Medulla oblongata (tissue), 1 donor: ENCODE measurements at regions not wholly inside any gene's neighbourhood (a gene's known extent, or its start where the extent isn't known, plus 50 kb on each side); places are given as distances from the start of the nearest gene placed in this dataset.
"Not testable (repeated sequence)": the region's sequence is repeated elsewhere in the genome, so short reads cannot be mapped to it uniquely, and the experiment has no call there.

Source experiments
- DNase-seq: peaks from one replicate; pipeline ENCODE4 v3.0.0-alpha.2; 2015; ENCODE audit errors: extremely low spot score

DNA sequence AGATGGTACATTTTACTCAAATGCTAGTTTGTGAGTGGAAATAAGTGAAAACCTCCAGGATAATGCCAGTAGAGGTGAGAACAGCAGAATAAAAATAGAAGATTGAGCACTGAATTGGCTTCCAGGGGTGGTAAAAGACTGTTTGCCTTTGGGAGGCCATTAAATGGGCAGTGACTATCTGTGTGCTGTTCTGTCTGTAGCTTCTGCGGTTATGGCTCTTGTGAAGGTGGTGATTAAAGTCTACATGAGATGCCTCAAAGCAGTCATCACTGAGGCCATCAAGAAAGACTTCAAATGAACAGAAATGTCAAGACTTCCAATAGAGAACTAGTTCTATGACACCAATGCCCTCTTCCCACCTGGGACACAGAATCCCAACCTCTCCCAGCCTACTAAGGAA, 108.8 kb downstream of the EFHB start:
- no peak for DNase-seq

DNA sequence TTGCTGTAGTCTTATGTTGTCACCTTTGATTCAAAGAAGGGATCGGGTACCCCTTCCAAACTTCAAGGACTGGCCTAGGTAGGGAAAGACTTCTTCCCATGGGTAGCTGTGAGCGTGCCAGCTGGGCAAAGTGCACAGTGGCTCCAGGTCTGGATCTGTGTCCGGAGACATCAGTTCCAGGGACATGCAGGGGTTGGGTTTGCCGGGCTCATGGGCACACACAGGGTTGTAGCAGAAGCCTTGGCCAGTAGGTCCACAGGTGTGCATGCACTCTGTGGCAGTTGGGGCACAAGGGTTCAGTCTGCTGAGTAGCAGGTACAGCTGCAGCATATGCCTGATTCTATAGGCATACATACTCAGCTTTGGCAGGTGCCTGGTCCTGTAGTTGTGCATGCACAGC, 111.2 kb downstream of the EFHB start:
- no peak for DNase-seq

DNA sequence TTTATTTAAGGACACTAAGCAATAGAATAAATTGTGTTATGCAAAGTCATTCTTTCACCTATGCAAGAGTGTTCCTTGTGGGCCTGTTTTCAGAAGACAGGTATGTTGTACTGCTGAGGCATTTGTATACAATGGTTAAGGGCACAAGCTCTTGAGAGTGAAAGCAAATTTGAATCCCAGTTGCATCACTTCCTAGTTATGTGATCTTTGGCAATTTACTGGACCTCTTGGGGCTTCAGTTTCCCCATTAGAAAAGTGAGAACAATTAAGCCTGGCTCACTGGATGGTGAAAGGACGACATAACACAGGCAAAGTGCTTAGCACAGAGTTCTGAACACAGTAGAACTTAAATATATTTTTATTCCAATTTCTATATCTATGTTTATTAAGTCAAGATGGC, 117.4 kb downstream of the EFHB start:
- no peak for DNase-seq

DNA sequence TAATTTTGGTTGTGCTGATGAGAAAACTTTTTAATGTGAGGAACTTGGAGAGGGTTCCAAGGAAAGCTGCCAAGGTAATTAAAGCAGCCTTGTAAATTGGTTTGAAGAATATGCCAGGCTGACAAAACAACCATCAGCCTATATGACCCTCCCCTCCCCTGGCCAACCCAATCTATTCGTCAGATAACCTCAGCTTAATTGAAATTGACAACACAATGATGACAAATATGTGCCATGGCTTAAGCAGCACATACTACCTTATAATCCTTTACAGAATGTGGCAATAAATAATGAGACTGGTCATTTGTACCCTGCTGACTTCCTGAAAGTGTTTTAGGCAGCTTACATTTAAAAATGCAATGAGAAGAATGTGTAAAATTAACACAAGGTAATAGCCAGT, 118.2 kb downstream of the EFHB start:
- no peak for DNase-seq

DNA sequence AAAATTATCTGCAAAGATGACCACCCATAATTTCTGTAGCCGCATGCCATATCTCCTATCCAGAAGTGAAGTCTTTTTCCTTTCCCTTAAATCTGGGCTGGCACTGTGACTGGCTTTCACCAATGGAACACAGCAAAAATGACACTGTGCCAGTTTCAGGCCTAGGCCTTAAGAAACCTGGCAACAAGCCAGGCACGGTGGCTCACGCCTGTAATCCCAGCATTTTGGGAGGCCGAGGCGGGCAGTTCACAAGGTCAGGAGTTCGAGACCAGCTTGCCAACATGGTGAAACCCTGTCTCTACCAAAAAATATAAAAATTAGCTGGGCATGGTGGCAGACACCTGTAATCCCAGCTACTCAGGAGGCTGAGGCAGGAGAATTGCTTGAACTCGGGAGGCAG, 120.3 kb downstream of the EFHB start:
- not testable (repeated sequence) for DNase-seq

DNA sequence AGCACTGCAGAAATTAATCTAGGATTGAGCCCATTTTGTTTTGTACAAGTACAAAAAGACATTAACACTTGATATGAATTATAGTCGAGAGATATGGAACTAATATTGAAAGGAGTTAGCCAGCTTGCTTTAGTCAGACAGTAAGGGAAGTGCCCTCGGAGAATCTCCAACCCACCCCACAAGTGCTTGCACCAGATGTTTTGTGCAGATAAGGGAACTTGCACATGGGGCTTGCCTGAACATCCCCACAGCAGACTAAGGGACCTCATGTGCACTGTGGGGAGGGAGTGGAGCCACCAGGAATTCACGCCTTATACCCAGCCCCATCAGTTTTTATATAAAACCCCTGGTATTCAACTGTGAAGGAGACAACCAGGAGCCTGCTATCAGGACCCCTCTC, 122.3 kb downstream of the EFHB start:
- DNase-seq, result no peak

DNA sequence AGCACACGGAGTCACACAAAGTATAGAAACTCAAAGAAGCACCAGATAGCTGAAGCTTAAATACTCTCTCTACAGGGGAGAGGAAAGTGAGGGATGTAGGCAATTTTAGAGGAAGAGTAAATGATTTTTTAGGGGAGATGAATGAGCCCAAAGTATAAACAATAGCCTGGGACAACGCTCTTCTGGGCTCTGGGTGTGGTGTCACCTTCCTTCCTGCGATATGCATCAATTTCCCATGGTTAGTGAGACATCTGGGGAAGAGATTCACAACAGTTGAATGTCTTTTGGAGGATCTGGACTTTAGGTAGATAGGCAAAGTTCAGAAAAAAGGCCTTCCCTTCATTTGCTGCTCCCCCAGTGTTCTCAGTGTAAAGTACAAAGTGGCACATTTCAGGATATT, 125.2 kb downstream of the EFHB start:
- DNase-seq, result no peak

DNA sequence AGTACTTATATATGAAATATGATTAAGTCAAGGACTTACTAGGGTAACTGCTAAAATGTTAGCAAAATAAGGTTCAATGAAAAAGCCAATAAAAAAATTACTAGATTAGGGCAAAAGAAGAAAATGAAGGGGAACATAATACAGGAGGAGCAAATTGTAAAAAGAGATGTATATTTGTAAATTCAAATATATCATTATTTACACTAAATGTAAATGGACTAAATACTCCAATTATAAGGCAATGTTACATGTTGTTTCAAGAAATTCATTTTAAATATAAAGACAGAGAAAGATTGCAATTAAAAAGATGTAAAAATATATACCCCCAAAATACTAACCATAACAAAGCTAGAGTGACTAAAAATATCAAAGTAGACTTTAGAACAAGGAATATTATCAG, 134.1 kb downstream of the EFHB start:
- no peak for DNase-seq

DNA sequence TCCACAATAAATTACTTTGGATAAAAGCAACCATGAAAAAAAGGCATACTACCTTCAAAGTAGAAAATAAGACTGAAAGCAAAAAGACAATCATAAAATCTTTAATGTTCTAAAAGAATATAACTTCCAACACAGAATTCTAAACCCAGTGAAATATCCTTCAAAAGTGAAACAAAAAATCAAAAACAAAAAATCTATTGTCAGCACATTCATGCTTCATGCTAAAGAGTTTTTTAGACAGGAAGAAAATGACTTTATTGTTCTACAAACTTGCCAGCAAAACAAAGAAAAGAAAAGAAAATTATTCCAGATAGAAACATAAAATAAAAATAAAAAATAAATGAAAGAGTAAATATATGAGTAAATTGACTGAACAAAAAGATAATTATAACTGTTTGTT, 134.9 kb downstream of the EFHB start:
- no peak for DNase-seq

DNA sequence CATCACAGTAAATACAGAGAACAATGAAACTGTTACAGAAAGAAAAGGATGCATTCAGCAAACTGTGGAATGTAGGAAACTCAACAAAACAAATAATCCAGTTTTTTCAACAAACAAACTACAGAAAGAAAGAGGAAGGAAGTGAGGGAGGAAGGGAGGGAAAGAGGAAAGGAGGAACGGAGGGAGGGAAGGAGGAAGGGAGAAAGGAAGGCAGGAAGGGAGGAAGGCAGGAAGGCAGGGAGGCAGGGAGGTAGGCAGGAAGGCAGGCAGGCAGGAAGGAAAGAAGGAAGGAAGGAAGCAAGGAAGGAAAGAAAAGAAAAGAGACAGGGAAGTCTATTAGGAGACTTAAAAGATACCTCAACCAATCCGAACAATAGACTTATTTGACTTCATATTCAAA, 135.7 kb downstream of the EFHB start:
- DNase-seq, result no peak

DNA sequence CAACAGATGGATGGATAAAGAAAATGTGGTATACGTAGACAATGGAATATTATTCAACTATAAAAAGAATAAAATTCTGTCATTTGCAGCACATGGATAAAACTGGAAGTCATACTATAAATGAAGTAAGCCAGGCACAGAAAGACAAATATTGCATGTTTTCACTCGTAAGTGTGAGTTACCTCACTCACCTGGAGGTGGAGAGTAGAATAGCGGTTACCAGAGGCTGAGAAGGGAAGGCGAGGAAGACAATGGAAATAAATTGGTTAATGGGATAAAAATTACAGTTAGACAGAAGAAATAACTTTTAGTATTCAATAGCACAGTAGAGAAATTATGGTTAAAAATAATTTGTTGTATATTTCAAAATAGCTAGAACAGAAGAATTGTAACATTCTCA, 141.6 kb downstream of the EFHB start:
- no peak for DNase-seq

DNA sequence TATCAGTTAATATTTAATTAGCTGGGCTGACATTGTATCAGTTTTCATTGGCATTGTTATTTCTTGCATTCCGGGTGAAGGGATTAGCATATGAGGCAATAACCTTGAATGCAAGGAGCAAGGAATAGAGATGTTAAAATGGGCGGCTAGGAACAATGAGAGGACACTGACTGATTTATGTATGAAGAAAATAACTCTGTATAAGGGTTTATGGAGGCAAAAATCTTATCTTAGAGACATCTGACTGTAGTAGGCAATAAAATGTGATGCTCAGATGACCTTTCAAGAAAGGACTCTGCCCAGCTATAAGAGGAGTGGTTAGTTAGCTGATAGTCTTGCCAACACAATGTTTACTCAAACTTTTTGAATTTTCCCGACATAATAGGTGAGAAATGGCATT, 158.3 kb downstream of the EFHB start:
- no peak for DNase-seq

DNA sequence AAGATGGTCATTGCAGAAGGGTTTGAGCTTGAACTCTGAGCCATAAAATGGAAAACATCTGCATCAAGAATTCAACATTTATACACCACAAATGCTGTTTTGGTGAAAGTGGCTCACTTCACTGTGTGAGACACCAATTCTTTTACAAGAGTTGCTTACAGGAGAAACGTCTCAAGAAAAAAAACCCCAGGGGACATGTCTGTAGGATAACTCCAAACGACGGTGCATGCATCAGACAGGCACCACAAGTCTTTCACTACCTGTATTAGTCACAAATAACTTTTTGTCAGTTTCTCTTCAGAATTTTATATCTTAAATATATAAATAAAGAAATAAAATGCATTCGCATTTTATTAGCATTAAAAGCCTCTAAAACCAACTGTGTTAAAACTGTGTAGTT, 164.3 kb downstream of the EFHB start:
- DNase-seq, result no peak

DNA sequence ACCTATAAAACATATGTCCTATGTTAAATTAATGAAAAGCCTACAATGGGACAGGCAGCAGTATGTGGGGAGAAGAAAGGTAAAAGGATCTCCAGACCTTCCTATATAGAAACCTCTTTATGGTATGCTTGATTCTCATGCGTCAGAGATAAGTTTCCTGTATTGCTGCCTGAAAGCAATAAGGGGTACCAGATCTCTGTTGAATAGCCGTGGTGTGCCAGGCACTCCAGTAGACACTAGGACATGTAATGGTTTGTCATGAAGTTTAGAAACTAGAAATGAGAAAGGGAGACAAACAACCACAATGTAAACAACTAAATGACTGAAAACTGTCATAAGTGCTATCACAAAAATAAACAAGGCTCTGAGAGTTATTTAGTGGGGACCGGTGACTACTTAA, 168.1 kb downstream of the EFHB start:
- DNase-seq, result no peak

DNA sequence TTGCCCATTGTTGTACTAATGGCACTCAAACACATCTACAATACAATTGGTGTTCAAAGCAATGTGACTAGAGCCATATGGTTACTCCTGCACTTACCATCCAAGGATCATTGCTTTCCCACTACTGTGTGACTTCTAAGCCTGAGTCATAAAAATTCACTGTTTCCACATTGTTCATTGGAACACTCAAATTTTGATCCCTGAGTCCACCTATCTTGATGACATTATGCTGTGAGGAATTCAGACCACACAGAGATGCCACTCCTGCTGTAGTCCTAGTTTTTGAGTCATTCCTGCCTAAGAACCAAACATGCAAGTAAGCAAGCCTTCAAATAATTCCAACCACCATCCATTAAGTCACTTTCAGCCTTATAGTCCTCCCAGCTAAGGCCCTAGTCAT, 176.2 kb downstream of the EFHB start:
- DNase-seq, result no peak

DNA sequence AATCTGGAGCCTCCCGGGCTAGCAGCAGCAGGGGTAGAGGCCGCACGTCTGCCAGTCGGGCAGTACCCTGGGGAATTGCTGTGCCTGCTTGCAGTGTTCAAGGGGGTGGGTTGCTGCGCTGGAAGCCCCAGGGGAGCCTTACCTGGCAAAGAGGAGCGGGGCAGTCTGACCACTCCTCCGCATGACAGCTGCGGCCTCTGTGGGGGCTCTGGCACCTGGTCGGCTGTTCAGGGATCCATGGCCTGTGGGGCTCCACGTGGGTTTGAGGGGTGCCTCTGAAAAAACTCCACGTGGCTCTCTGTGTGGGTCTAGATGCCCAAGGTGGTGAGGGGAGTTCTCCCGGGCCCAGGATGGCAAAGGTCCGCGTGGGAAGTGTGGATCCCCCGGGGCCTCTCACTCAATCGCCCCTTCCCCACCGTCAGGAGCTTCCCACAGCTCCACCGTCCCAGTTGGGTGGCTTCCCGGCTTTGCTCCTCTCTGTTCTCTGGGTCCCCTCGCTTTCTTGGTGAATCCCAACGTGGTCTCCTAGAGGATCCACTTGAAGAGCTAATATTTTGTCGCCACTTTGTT, 184.5 kb downstream of the EFHB start:
- no peak for DNase-seq

DNA sequence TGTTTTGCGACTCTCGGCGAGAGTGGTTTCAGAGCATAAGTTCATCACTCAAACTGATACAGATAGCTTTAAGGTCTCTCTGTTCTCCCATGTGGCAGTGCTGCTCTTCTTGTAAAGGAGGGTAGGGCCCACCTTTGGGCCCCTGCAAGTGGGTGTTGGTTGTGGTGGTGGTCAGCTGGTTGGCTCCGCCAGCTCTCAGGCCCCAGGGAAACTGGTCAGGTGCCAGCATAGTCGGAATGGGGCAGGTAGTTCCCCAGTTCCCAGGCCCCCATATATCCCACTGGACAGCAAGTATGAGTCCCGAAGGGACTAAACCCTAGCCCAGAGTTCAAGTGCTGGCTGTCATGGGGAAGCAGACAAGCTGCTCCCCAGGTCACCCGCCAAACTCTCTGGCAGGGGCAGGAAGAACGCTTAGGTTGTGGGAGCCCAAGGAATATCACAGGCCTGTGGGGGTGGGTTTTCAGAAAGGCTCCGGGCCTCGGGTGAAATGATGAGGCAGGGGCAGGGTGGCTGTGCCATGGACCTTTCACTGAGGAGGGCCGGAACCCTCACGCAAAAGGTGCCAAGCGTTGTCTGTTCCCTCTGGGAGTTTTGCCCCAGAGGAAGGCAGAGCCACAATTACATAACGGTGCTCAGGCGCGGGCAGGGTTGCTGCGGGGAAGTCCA, 185.1 kb downstream of the EFHB start:
- no peak for DNase-seq

DNA sequence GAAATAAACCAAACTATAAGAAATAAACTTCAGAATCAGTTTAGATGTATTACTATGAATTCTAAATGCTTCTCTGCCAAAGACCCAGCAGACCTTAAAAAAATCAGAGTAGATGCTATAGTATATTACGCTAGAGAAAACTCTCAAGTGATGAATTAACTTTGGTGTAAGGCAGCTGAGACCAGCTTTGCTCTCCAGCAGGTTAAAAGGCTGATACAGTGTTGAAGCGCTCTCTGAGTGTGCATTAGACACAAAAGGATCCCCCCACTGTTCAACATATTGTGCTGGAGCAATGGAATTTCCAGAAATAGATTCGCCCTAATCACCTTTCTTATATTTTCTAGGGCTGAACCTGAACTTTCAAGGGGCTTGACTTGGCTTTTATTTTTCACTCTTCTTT, 190.0 kb downstream of the EFHB start:
- no peak for DNase-seq

DNA sequence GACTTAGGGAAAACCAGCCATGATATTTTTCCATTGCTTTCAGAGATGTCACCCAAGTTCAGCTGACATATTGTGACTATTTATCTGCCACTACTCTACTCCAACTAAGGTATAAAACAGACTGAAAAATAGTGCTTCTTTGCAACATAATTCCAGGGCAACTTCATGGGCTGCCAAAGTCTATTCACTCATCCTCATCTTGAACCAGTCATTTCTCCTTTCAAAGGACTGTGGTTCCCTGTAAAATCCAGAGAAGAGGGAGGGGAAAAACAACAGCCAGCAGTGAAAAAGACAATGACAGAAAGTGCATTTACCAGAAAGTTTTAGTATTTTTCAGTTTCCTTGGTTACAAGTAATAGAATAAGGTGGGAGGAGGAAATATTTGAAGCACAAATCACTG, 191.1 kb downstream of the EFHB start:
- DNase-seq, result no peak

DNA sequence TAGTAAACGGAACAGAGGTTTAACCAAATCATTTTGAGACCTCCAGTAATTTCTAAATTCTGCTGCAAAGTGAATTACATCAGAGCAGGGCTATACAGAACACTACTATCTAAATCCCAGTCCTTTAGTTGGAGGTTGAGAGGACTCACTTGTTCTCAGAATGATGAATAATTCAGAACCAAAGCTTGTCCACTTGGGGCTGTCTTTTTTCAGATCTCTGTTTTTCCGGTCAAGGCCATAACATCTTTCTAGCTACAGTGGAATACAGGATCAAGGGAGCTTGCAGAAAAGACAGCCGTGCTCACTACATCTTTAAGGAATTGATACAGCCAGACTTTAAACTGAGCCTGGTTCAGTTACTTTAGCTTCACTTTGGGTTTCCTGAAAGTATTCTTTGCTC, 194.5 kb downstream of the EFHB start:
- peak; percentile 69 for DNase-seq

DNA sequence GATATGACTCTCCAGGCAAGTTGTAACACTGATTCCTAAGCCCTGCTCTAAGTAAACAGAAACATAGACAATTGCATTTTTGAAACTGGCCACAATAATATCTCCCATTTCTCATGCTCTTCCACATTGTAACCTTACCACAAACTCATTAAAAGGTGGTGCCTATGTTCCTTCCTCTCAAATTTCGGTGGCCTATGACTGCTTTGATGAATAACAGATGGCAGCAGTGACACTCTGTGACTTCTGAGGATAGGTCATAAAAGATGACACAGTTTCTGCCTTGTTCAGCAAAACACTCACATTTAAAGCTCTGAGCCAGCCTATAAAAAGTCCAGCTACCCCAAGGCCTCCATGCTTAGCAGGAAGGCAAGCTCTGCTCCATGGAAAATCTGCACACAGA, 195.2 kb downstream of the EFHB start:
- peak; percentile 22 for DNase-seq

DNA sequence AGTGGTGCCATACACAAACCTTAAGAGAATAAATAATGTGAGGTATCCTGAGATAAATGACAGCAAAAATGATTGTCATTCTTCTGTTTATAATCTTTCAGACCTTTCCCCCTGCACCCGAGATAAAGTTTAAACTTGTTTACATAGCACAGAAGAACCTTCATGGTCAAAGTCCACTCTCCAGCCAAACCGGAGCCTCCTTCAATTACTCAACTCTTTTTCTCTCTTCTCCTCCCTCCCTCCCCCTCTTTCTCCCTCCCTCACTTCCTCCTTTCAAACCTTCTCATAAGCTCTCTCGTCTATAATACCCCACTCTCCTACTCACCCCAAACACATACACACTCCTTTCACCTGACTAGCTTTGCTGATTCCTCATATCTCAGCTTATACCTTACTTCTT, 198.9 kb downstream of the EFHB start:
- no peak for DNase-seq

DNA sequence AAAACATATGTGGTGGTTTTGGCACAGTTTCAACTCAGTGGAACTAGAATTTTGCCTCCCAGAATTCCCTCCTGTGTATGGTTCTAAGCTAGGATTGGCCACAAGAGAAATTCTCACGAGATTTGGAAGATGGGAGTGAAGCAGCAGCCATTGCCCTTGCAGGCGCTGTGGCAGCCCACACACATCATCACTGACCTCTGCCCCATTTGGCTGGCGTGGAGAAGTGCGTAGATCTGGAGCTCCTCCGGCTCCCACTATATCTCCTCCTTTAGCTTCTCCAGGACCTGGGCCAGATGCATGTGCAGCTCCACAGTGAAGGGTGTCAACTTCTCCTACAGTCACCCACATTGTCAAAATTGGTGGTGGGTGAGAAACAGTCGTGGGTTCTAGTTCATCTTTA, 199.6 kb downstream of the EFHB start:
- DNase-seq, result no peak

DNA sequence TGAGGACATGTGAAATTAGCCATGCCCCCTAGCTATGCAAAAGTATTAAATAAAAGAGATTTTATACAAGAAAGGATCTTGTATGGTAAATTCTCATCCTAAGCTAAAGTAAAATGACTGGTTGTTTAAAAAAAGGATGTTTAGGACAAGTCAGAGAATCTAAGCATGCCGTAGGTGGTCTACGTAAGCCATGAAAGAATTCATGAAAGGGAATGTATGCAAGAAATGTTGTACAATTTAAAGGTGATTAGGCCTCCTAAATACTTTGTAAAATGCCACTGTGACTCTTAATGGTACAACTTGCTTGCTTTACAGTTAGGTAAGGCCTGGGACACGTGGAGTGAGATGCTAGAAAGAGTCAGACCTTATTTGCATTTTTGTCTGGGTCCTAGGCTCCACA, 209.0 kb downstream of the EFHB start:
- no peak for DNase-seq
